ENCODE measurements at regions not wholly inside any gene's neighbourhood (a gene's known extent, or its start where the extent isn't known, plus 50 kb on each side); places are given as distances from the start of the nearest gene placed in this dataset.
"Not testable (repeated sequence)": the region's sequence is repeated elsewhere in the genome, so short reads cannot be mapped to it uniquely, and the experiment has no call there.

- DNase-seq: no peak
Measured at GRCh38 chr7:25456467-25457171, 228.3 kb upstream of the NPVF start.

DNA sequence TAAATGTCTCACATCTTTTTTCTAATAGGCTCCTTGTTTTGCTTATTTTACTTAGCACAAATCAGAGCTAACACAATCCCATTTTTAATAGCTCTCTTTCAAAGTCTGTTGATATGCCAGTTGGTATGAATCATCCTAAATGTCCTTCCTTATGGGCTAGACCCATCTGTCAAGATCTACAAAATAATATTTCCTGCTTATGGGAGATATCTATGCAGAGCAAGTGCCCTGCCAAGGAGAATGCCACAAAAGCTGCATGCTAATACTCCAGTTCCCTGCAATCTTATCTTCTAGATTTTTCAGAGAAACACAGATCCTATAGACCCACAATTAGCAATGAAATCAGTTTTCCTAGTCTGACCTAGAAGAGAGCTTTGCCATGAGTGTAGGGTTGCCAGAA, 230.8 kb upstream of the NPVF start:
- DNase-seq: no peak

DNA sequence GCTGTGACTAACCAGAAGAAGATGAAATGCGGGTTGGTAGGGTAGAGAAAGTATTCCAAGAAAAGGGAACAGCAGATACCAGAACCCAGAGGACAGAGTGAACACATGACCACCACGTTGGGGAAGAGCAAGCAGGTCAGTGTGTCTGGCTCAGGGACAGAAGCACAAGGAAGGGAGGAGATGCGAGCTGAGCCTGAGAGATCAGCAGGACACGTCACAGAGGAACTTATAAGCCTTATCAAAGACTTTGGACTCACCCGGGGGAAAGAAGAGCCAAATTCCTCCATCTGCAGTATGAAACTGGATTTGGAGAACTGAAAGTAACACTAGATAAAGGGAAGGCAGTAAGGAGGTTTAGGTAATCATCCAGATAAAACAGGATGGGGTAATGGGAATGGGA, 232.1 kb upstream of the NPVF start:
- no peak for DNase-seq

DNA sequence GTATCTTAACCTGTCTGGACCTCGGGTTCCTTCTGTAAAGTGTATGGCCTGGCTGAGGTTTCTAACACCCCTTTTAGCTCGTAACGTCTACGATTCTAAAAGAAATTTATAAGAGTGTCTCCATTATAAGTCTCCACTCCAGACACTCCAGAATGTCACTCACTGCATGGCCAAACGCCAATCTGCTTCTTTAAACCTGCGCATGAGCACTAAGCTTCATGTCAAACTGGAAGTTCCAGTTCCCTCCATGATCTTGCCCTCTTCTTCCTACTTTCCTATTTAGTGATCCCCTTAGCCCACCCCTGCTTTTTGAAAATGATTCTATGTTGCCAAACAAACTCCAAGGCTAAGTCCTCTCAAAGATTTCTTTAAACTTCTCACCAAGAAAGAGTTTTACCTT, 241.4 kb upstream of the NPVF start:
- no peak for DNase-seq

- DNase-seq: no peak
Measured at GRCh38 chr7:25476863-25477499, 248.7 kb upstream of the NPVF start.

DNA sequence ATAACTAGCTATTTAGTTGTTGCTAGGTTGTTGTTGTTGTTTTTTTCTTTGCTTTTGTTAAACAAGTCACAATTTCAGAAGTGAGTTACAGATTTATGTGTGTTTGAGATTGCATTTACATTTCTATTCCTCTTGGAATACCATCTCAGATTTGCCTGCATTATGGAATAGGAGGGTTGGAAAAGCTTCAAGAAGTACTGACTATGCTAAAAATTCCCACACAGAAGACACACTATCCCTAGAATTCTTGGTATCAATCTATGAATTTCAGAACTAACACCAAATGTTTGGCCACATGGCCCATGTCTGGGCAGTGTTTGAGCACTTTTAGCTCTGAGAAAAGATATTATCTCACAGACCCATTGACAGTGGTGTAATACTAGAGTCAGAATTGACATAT, 249.9 kb upstream of the NPVF start:
- not testable (repeated sequence) for DNase-seq

DNA sequence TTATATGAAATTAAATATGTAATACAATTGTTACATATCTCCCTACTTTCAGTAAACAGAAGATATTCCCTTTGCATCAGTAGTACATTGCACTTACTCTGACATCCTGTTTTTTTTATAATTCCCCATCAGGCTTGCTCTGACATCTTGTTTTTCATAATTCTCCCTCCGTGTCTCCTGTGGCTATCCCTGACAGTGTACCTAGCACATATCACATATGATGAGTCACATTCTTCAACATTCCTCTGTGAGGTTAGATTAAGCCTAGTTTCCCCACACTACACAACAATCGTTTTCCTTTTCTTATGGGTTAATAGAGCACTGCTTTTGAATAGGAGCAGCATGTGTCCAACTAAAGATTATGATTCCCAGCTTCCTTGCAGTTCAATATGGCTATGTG, 250.6 kb upstream of the NPVF start:
- no peak for DNase-seq

DNA sequence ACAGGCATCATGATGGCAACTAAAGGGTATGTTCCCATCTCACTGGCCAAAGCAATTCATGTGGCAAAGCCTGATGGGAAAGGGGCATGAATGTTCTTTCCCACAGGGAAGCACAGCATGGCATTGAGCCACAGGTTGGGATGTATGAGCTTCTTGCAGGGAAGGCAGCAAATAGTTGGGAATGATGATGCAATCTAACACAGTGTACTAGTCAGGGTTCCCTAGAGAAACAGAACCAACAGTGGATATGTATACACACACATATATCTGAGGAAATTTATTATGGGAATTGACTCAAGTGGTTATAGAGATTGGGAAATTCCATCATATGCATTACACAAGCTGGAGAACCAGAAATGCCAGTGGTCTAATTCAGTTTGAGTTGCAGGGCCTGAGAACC, 253.6 kb upstream of the NPVF start:
- DNase-seq: no peak

DNA sequence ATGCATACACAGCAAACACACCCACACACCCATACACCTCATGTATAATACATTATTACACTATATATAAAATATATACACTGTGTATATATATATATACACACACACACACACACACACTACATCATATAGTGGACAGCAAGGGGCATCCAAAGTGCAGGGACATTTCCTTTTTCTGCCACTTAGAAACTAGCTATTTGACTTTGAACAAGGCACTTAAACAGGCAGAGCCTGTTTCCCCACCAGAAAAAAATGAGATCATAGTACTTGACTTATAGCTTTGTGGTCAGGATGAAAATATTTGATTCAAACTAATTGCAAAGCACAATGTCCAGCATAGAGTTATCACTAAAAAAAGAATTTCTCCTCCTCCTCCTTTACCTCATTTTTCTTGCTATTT, 254.3 kb upstream of the NPVF start:
- no peak for DNase-seq

GRCh38 chr7:25485026-25485425, 256.7 kb upstream of the NPVF start:
- no peak for DNase-seq

GRCh38 chr7:25486656-25487055, 258.4 kb upstream of the NPVF start:
- DNase-seq: no peak

DNA sequence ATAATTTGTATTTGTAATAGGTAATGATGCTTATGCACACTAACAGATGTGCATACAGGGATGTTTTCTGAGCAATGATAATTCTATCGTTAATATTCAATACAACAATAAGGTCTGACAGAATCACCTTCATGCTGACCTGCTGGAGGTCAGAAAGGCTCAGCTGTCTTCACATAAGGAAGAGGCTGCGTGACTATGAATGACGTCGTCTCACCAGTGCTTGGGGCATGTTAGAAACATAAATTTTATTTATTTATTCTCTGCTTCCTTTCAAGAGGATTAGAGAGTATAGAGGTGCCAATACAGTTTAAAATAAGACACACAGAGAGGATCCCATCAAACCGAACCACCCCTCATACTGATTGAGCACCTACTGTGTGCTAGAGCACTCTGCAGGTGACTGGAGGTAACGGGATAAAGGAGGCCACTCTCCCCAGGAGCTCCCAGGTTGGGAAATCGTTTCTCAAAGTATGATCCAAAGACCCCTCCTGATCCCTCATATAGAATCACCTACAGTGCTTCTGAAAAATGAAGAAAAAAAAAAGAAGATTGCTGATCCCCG, 265.6 kb upstream of the NPVF start:
- no peak for DNase-seq

DNA sequence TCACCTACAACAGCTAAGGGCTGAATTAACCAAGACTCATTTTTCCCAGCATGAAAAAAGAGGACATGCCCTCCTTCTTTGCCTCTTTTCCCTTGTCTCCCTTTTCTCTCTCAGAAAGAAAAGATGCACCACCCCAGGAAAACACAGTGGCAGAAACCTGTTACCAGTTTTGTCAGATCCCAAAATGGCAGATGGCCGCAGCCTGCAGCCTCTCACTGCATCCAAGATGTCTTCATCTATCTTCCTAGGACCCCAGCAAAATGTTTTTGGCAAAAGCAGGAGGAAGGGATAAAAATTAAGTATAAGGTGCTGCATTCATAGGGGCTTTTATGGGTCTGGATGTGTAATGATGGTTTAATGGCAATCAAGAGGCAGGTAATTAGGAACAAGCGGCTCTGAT, 266.6 kb upstream of the NPVF start:
- no peak for DNase-seq

DNA sequence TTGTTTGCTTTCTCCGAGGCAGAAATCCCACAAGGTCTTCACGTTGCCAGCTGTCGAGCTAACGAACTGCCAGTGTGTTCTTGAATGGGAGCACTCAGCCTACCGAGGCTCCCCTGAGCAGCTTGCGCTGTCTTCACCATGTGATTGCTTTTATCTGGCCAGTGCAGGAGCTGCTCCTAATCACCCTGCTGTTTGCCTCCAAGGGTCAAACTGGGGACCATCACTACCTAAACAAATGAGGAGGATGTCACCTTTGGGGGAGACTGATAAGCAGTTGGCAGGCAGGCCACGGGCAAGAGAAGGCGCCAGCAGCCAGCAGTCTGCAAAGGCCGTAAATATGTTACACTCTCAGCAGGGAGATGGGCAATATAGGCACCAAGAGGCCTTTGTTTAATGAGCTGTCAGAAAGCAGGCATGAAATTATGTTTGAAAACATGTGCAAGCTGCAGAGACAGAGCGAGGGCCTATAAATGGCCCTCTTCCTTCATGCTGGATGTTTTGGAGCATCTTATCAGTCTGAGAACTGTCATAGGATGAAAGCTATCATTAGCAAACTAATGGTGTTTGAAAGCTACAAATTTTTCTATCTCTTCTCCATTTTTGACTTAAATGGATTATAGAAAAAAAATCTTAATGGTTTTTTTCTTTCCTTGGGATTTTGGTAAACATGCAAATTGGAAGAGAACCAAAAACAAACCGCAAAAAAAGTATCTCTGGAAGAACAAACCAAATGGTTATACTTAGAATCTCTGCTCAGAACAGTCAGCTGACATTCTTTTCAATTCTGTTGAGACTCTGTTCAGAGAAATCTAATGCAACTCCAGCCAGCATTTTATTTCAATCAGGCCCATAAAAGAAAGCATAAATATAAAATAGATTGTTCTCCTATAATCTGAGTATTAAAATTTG, 267.3 kb upstream of the NPVF start:
- DNase-seq: no peak

DNA sequence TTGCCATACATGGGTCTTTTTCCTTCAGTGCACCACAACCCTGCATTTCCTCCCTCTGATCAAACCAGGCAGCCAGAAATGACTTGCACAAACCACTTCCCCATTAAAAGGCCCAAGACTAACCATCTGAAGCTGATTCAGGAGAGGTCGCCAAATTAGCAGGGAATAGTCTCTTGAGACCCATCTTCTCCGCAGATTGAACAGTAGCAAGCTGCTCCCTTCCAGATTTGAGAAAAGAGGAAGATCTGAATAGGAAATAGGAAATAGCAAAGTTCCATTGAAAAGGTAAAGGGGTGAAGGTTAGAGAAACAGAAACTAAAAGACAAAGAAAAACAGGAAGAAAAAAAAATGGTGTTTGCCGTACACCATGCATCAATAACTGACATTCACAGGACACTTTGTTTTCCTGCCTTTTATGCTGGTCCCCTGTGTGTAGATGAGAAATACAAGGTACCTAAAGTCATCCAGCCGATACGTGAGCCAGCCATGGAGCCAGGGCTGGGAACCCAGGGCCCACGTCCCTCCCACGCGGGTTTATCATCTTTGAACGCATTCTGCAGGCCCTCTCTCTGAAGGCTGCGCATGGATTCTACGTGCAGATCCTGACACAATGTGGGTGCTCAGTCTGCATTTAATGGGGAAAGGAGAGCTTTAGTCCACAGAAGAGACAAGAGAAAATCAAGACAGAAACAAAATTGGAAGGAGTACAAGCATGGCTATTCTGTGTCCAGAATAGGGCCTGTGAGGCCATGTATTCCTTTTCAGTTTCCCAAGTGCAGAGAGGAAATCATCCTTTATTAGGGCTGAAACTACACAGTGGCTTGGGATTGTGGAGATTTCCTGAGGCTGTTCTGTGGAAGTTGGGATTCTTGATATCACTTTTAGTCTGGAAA, 268.4 kb upstream of the NPVF start:
- DNase-seq: no peak

DNA sequence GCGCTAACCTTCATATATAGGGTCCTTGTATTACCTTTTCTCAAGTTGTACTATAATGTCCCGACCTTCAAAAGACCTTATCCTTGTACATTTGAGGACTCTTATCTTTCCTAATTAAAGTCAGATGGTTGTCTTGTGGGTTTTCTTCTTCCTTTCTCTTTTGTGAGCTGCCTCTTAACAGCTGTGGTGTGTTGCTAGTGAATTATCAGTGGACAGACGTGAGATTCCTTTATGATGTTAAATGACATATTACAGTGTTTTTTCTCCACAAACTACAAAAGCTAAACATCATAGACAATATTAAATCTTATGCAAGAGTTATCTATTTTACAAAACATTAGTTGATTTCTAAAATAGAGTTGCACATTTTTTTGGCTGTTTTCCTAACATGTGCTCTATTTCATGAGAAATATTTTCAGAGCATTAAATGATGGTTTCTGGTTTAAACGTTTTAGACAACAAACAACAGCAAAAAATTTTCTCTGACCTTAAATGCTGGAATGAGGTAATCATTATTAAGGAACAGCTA, 272.2 kb upstream of the NPVF start:
- DNase-seq: no peak

DNA sequence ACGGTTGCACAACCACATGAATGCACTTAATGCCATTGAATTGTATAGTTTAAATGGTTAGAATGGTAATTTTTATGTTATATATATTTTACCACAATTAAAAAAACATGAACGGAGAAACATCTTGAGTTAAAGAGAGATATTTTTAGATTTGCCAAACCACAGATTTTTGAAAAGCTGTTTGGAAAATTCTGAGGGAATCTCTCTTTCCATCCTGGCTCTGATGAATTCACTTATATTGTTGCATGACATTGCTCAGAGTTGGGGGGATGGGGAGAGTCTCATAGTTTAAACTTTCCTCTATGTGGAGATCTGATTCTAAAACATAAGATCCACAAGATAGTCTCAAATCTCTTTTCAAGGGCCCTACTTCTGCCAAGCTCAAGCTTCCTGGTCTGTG, 275.0 kb upstream of the NPVF start:
- DNase-seq: no peak

GRCh38 chr7:25512061-25512687, 283.9 kb upstream of the NPVF start:
- DNase-seq: no peak

DNA sequence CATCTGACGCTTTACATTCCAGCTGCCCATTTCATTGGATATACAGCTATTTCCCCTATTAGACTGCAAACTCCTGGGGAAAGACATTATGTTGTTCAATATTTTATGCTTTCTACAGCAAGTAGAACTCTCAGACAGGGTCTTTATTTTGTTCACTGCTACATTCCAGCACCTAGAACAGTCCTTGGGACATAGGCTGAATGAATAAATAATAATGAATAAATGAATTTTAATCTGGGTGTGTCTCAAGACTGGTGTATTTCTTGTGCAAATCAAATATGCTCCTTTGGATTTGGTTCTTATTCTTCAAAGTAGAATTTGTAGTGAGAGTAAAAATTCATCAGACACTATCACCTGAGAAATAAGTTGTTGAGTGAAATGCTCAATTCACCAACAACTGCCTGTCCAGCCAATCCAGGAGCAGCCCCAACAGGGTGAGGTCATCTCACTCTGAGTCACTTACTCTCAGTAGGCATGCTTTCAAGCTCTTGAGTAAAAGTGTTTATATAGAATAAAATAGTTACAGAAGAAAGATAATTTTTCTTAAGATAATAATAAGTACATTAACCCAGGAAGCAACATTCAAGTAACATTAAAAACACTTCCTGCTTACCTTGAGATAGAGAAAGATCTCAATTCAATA, 287.5 kb upstream of the NPVF start:
- no peak for DNase-seq

GRCh38 chr7:25517906-25518305, 289.6 kb upstream of the NPVF start:
- DNase-seq: no peak

DNA sequence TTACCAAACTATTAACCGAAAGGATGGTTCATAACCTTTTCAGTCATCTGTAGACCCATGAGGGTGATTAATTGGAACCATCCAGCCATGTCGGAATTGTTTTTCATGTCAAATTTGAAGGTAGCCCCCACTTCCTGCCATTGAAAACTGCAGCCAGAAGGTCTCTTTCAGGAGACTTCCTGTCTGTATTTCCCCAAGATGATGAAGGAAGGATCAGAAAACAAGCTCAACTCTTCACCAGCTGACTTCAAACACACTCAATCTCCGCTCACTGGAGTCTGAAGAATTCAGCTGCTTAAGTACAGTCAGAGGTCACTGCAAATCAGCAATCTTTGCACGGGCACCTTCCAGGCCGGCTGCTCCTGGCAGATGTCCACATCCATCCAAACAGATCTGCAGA, 291.7 kb upstream of the NPVF start:
- DNase-seq: no peak

All from T-helper 9 cell (primary cell).